ES-I3 (cell line): ENCODE measurements at regions not wholly inside any gene's neighbourhood (a gene's known extent, or its start where the extent isn't known, plus 50 kb on each side); places are given as distances from the start of the nearest gene placed in this dataset.

Source experiments
- H3K36me3 ChIP-seq: 2 replicates; pipeline ENCODE4 v1.6.1; 2013; ENCODE audit warnings: mild to moderate bottlenecking, low read length, control low read depth, moderate library complexity; ENCODE audit not compliant: insufficient read depth
- H3K4me1 ChIP-seq: 2 replicates; pipeline ENCODE4 v1.6.1; 2013; ENCODE audit warnings: mild to moderate bottlenecking, control low read depth, low read length; ENCODE audit not compliant: insufficient read depth
- H3K9ac ChIP-seq: 2 replicates; pipeline ENCODE4 v1.6.1; 2013; ENCODE audit warnings: low read depth, mild to moderate bottlenecking, low read length, moderate library complexity
- H3K9me3 ChIP-seq: 2 replicates; pipeline ENCODE4 v1.6.1; 2013; ENCODE audit warnings: mild to moderate bottlenecking, low read length, moderate library complexity; ENCODE audit not compliant: control insufficient read depth, insufficient read depth

- Histone ChIP-seq H3K9ac (no peak overlapping the region), H3K4me1 (no peaks in the 10 kb centered on the region), H3K36me3 (no peaks in the 10 kb centered on the region), H3K9me3 (no peaks in the 10 kb centered on the region)
These were observed 183.7 kb upstream of the TCERG1L start for GRCh38 chr10:131495224-131495623.

- H3K9ac ChIP-seq = no peak overlapping the region
- no peaks in the 10 kb centered on the region for H3K36me3 ChIP-seq
- no peaks in the 10 kb centered on the region for H3K9me3 ChIP-seq
- no peaks in the 10 kb centered on the region for H3K4me1 ChIP-seq
These were observed 184.4 kb upstream of the TCERG1L start for GRCh38 chr10:131495892-131496291.

- Histone ChIP-seq H3K9me3 (no peaks in the 10 kb centered on the region), H3K36me3 (no peaks in the 10 kb centered on the region), H3K9ac (no peak overlapping the region), H3K4me1 (no peaks in the 10 kb centered on the region)
These were observed 185.0 kb upstream of the TCERG1L start for GRCh38 chr10:131496351-131497052.

- Histone ChIP-seq H3K4me1 (no peaks in the 10 kb centered on the region), H3K36me3 (no peaks in the 10 kb centered on the region), H3K9ac (no peak overlapping the region), H3K9me3 (0 out of 2 replicates have a peak, but pooled peaks cover 5% of the 10 kb centered on the region)
These were observed 188.0 kb upstream of the TCERG1L start for GRCh38 chr10:131499566-131499965.

- Histone ChIP-seq H3K9ac (no peak overlapping the region), H3K9me3 (0 out of 2 replicates have a peak, but pooled peaks cover 5% of the 10 kb centered on the region), H3K36me3 (no peaks in the 10 kb centered on the region)
These were observed 188.7 kb upstream of the TCERG1L start for GRCh38 chr10:131500181-131500580.

GRCh38 chr10:131500892-131501291 lies 189.4 kb upstream of the TCERG1L start:
- Histone ChIP-seq H3K9ac (no peak overlapping the region), H3K4me1 (no peaks in the 10 kb centered on the region), H3K9me3 (0 out of 2 replicates have a peak, but pooled peaks cover 5% of the 10 kb centered on the region), H3K36me3 (no peaks in the 10 kb centered on the region)

More at GRCh38 chr10:131500181-131500580, 188.7 kb upstream of the TCERG1L start:
- no peaks in the 10 kb centered on the region for H3K4me1 ChIP-seq

GRCh38 chr10:131503992-131504391 lies 192.5 kb upstream of the TCERG1L start:
- no peaks in the 10 kb centered on the region for H3K4me1 ChIP-seq
- H3K9ac ChIP-seq = no peak overlapping the region
- H3K9me3 ChIP-seq = 0 out of 2 replicates have a peak, but pooled peaks cover 5% of the 10 kb centered on the region
- H3K36me3 ChIP-seq = no peaks in the 10 kb centered on the region

GRCh38 chr10:131511391-131511790 lies 199.9 kb upstream of the TCERG1L start:
- Histone ChIP-seq H3K36me3 (no peaks in the 10 kb centered on the region), H3K4me1 (no peaks in the 10 kb centered on the region)

GRCh38 chr10:131512852-131513251 lies 201.3 kb upstream of the TCERG1L start:
- no peak overlapping the region for H3K9ac ChIP-seq
- no peaks in the 10 kb centered on the region for H3K36me3 ChIP-seq
- peaks cover 3% of the 10 kb centered on the region; the same call in 1 of the 2 replicates for H3K9me3 ChIP-seq
- no peaks in the 10 kb centered on the region for H3K4me1 ChIP-seq

More at GRCh38 chr10:131511391-131511790, 199.9 kb upstream of the TCERG1L start:
- H3K9ac ChIP-seq = no peak overlapping the region
- peaks cover 3% of the 10 kb centered on the region; the same call in 1 of the 2 replicates for H3K9me3 ChIP-seq

- Histone ChIP-seq H3K36me3 (no peaks in the 10 kb centered on the region), H3K9ac (no peak overlapping the region), H3K4me1 (no peaks in the 10 kb centered on the region), H3K9me3 (peaks cover 3% of the 10 kb centered on the region; the same call in 1 of the 2 replicates)
These were observed 201.9 kb upstream of the TCERG1L start for GRCh38 chr10:131513445-131513844.

GRCh38 chr10:131513901-131514300 lies 202.4 kb upstream of the TCERG1L start:
- Histone ChIP-seq H3K9ac (no peak overlapping the region), H3K4me1 (no peaks in the 10 kb centered on the region), H3K36me3 (no peaks in the 10 kb centered on the region), H3K9me3 (peaks cover 3% of the 10 kb centered on the region; the same call in 1 of the 2 replicates)

GRCh38 chr10:131514454-131514853 lies 202.9 kb upstream of the TCERG1L start:
- Histone ChIP-seq H3K9ac (no peak overlapping the region), H3K4me1 (no peaks in the 10 kb centered on the region), H3K9me3 (peaks cover 3% of the 10 kb centered on the region; the same call in 1 of the 2 replicates), H3K36me3 (no peaks in the 10 kb centered on the region)

- no peaks in the 10 kb centered on the region for H3K9me3 ChIP-seq
- no peaks in the 10 kb centered on the region for H3K4me1 ChIP-seq
- no peaks in the 10 kb centered on the region for H3K36me3 ChIP-seq
- H3K9ac ChIP-seq = no peak overlapping the region
These were observed 204.8 kb upstream of the TCERG1L start for GRCh38 chr10:131516285-131516684.

- Histone ChIP-seq H3K9ac (no peak overlapping the region), H3K36me3 (no peaks in the 10 kb centered on the region), H3K4me1 (no peaks in the 10 kb centered on the region), H3K9me3 (no peaks in the 10 kb centered on the region)
These were observed 206.3 kb upstream of the TCERG1L start for GRCh38 chr10:131517781-131518180.
